Rectal smooth muscle tissue (tissue), 1 donor: ENCODE measurements at regions not wholly inside any gene's neighbourhood (a gene's known extent, or its start where the extent isn't known, plus 50 kb on each side); places are given as distances from the start of the nearest gene placed in this dataset.

Experiments
- H3K27ac ChIP-seq: one replicate; pipeline ENCODE4 v1.7.0; 2013; ENCODE audit warnings: low read depth, low read length, inconsistent platforms
- H3K27me3 ChIP-seq: one replicate; pipeline ENCODE4 v1.7.0; 2013; ENCODE audit warnings: low read length; ENCODE audit not compliant: control insufficient read depth, insufficient read depth
- H3K36me3 ChIP-seq: one replicate; pipeline ENCODE4 v1.7.0; 2013; ENCODE audit warnings: low read length; ENCODE audit not compliant: control insufficient read depth, insufficient read depth
- H3K4me1 ChIP-seq: one replicate; pipeline ENCODE4 v1.7.0; 2013; ENCODE audit warnings: low read length; ENCODE audit not compliant: control insufficient read depth, insufficient read depth
- H3K4me3 ChIP-seq: one replicate; pipeline ENCODE4 v1.7.0; 2013; ENCODE audit warnings: low read length
- H3K9ac ChIP-seq: one replicate; pipeline ENCODE4 v1.7.0; 2013; ENCODE audit warnings: low read length

GRCh38 chr21:28539623-28539988 lies 453.1 kb downstream of the LTN1 start:
- H3K4me1 ChIP-seq: no peaks in the 10 kb centered on the region

GRCh38 chr21:28538987-28539622 lies 453.6 kb downstream of the LTN1 start:
- H3K4me3 ChIP-seq: no peak overlapping the region
- H3K9ac ChIP-seq: no peak overlapping the region
- no peaks in the 10 kb centered on the region for H3K4me1 ChIP-seq
- no peak overlapping the region for H3K27ac ChIP-seq
- no peaks in the 10 kb centered on the region for H3K27me3 ChIP-seq
- H3K36me3 ChIP-seq: no peaks in the 10 kb centered on the region

More at GRCh38 chr21:28539623-28539988, 453.1 kb downstream of the LTN1 start:
- Histone ChIP-seq H3K9ac (no peak overlapping the region), H3K36me3 (no peaks in the 10 kb centered on the region), H3K27me3 (no peaks in the 10 kb centered on the region), H3K27ac (no peak overlapping the region), H3K4me3 (no peak overlapping the region)

- no peak overlapping the region for H3K9ac ChIP-seq
- no peaks in the 10 kb centered on the region for H3K27me3 ChIP-seq
- H3K36me3 ChIP-seq: no peaks in the 10 kb centered on the region
- H3K4me1 ChIP-seq: no peaks in the 10 kb centered on the region
- H3K4me3 ChIP-seq: no peak overlapping the region
- no peak overlapping the region for H3K27ac ChIP-seq
These were observed 455.2 kb downstream of the LTN1 start for GRCh38 chr21:28537371-28538079.

GRCh38 chr21:28532446-28532845 lies 460.2 kb downstream of the LTN1 start:
- H3K4me1 ChIP-seq: no peaks in the 10 kb centered on the region
- no peak overlapping the region for H3K4me3 ChIP-seq
- H3K27me3 ChIP-seq: no peaks in the 10 kb centered on the region
- no peaks in the 10 kb centered on the region for H3K36me3 ChIP-seq
- H3K9ac ChIP-seq: no peak overlapping the region
- no peak overlapping the region for H3K27ac ChIP-seq

GRCh38 chr21:28523367-28523766 lies 469.3 kb downstream of the LTN1 start:
- H3K9ac ChIP-seq: no peak overlapping the region
- no peaks in the 10 kb centered on the region for H3K27me3 ChIP-seq
- no peaks in the 10 kb centered on the region for H3K36me3 ChIP-seq
- no peak overlapping the region for H3K4me3 ChIP-seq
- H3K4me1 ChIP-seq: no peaks in the 10 kb centered on the region
- H3K27ac ChIP-seq: no peak overlapping the region

GRCh38 chr21:28522014-28522799 lies 470.5 kb downstream of the LTN1 start:
- Histone ChIP-seq H3K27me3 (no peaks in the 10 kb centered on the region), H3K27ac (no peak overlapping the region), H3K4me1 (no peaks in the 10 kb centered on the region)

GRCh38 chr21:28518630-28519029 lies 474.0 kb downstream of the LTN1 start:
- Histone ChIP-seq H3K36me3 (no peaks in the 10 kb centered on the region), H3K4me1 (no peaks in the 10 kb centered on the region), H3K4me3 (no peak overlapping the region), H3K9ac (no peak overlapping the region), H3K27ac (no peak overlapping the region), H3K27me3 (no peaks in the 10 kb centered on the region)

More at GRCh38 chr21:28522014-28522799, 470.5 kb downstream of the LTN1 start:
- Histone ChIP-seq H3K36me3 (no peaks in the 10 kb centered on the region), H3K9ac (no peak overlapping the region), H3K4me3 (no peak overlapping the region)

GRCh38 chr21:28516991-28517592 lies 475.6 kb downstream of the LTN1 start:
- Histone ChIP-seq H3K4me3 (no peak overlapping the region), H3K27me3 (no peaks in the 10 kb centered on the region), H3K27ac (no peak overlapping the region), H3K9ac (no peak overlapping the region), H3K4me1 (no peaks in the 10 kb centered on the region), H3K36me3 (no peaks in the 10 kb centered on the region)

- H3K27ac ChIP-seq: no peak overlapping the region
- no peaks in the 10 kb centered on the region for H3K4me1 ChIP-seq
- H3K4me3 ChIP-seq: no peak overlapping the region
- no peaks in the 10 kb centered on the region for H3K27me3 ChIP-seq
- H3K9ac ChIP-seq: no peak overlapping the region
- no peaks in the 10 kb centered on the region for H3K36me3 ChIP-seq
These were observed 476.7 kb downstream of the LTN1 start for GRCh38 chr21:28516021-28516420.

GRCh38 chr21:28513428-28513827 lies 479.2 kb downstream of the LTN1 start:
- no peaks in the 10 kb centered on the region for H3K4me1 ChIP-seq
- H3K27ac ChIP-seq: no peak overlapping the region
- H3K27me3 ChIP-seq: no peaks in the 10 kb centered on the region
- no peaks in the 10 kb centered on the region for H3K36me3 ChIP-seq
- H3K4me3 ChIP-seq: no peak overlapping the region
- no peak overlapping the region for H3K9ac ChIP-seq

- Histone ChIP-seq H3K27ac (no peak overlapping the region), H3K27me3 (no peaks in the 10 kb centered on the region), H3K36me3 (no peaks in the 10 kb centered on the region), H3K4me1 (no peaks in the 10 kb centered on the region), H3K9ac (no peak overlapping the region), H3K4me3 (no peak overlapping the region)
These were observed 483.6 kb downstream of the LTN1 start for GRCh38 chr21:28509031-28509430.

GRCh38 chr21:28508126-28508525 lies 484.6 kb downstream of the LTN1 start:
- no peak overlapping the region for H3K27ac ChIP-seq
- no peak overlapping the region for H3K9ac ChIP-seq
- no peaks in the 10 kb centered on the region for H3K27me3 ChIP-seq
- H3K36me3 ChIP-seq: no peaks in the 10 kb centered on the region
- H3K4me3 ChIP-seq: no peak overlapping the region
- H3K4me1 ChIP-seq: no peaks in the 10 kb centered on the region
